H9 (cell line): ENCODE measurements at regions not wholly inside any gene's neighbourhood (a gene's known extent, or its start where the extent isn't known, plus 50 kb on each side); places are given as distances from the start of the nearest gene placed in this dataset.

Experiments used
- DNase-seq: peaks from one replicate; pipeline ENCODE4 v3.0.0-alpha.2; 2017
- H2AFZ ChIP-seq: one replicate; pipeline ENCODE4 v1.6.1; 2013; ENCODE audit warnings: mild to moderate bottlenecking, low read length, control low read depth, moderate library complexity
- H2AK5ac ChIP-seq: 2 replicates; pipeline ENCODE4 v1.6.1; 2013; ENCODE audit warnings: low read length, control low read depth, mixed read lengths; ENCODE audit not compliant: insufficient read length
- H2BK120ac ChIP-seq: one replicate; pipeline ENCODE4 v1.6.1; 2013; ENCODE audit warnings: low read depth, mild to moderate bottlenecking, low read length, control low read depth, inconsistent platforms; ENCODE audit not compliant: poor library complexity, severe bottlenecking
- H2BK12ac ChIP-seq: 2 replicates; pipeline ENCODE4 v1.6.1; 2013; ENCODE audit warnings: low read length, control low read depth, mixed read lengths, low read depth; ENCODE audit not compliant: insufficient read length
- H2BK15ac ChIP-seq: 2 replicates; pipeline ENCODE4 v1.6.1; 2013; ENCODE audit warnings: low read depth, low read length, control low read depth
- H2BK20ac ChIP-seq: one replicate; pipeline ENCODE4 v1.6.1; 2013; ENCODE audit warnings: low read depth, mild to moderate bottlenecking, low read length, control low read depth, inconsistent platforms; ENCODE audit not compliant: poor library complexity, severe bottlenecking
- H2BK5ac ChIP-seq: 2 replicates; pipeline ENCODE4 v1.6.1; 2013; ENCODE audit warnings: low read length, control low read depth, mixed read lengths; ENCODE audit not compliant: insufficient read length
- H3K14ac ChIP-seq: 2 replicates; pipeline ENCODE4 v1.6.1; 2013; ENCODE audit warnings: low read length, control low read depth; ENCODE audit not compliant: insufficient read depth
- H3K18ac ChIP-seq: 2 replicates; pipeline ENCODE4 v1.6.1; 2013; ENCODE audit warnings: low read depth, mild to moderate bottlenecking, mixed read lengths, low read length, control low read depth; ENCODE audit not compliant: insufficient read length
- H3K23ac ChIP-seq: 2 replicates; pipeline ENCODE4 v1.6.1; 2013; ENCODE audit warnings: low read length, control low read depth, mixed read lengths, low read depth; ENCODE audit not compliant: insufficient read length
- H3K23me2 ChIP-seq: 2 replicates; pipeline ENCODE4 v1.6.1; 2013; ENCODE audit warnings: low read depth, mild to moderate bottlenecking, mixed read lengths, low read length, control low read depth; ENCODE audit not compliant: insufficient read length, poor library complexity, severe bottlenecking
- H3K27ac ChIP-seq: 2 replicates; pipeline ENCODE4 v1.5.1; 2013; ENCODE audit warnings: low read length, control low read depth, mixed read lengths, low read depth; ENCODE audit not compliant: insufficient read length
- H3K27me3 ChIP-seq: 2 replicates; pipeline ENCODE4 v1.6.1; 2013; ENCODE audit warnings: low read length, control low read depth, inconsistent platforms; ENCODE audit not compliant: insufficient read depth
- H3K4ac ChIP-seq: 2 replicates; pipeline ENCODE4 v1.6.1; 2013; ENCODE audit warnings: low read depth, mild to moderate bottlenecking, control low read depth, inconsistent platforms, low read length, moderate library complexity
- H3K4me1 ChIP-seq: 2 replicates; pipeline ENCODE4 v1.6.1; 2013; ENCODE audit warnings: low read length, control low read depth, inconsistent platforms; ENCODE audit not compliant: insufficient read depth
- H3K4me2 ChIP-seq: 2 replicates; pipeline ENCODE4 v1.6.1; 2013; ENCODE audit warnings: low read length, control low read depth, mixed read lengths; ENCODE audit not compliant: insufficient read length, insufficient read depth
- H3K56ac ChIP-seq: 2 replicates; pipeline ENCODE4 v1.6.1; 2013; ENCODE audit warnings: low read depth, mild to moderate bottlenecking, mixed read lengths, low read length, control low read depth; ENCODE audit not compliant: insufficient read length
- H3K79me1 ChIP-seq: 2 replicates; pipeline ENCODE4 v1.6.1; 2013; ENCODE audit warnings: low read depth, mild to moderate bottlenecking, moderate library complexity, low read length, control low read depth, inconsistent platforms; ENCODE audit not compliant: insufficient read depth, poor library complexity, severe bottlenecking
- H3K79me2 ChIP-seq: 2 replicates; pipeline ENCODE4 v1.6.1; 2013; ENCODE audit warnings: low read length, control low read depth, inconsistent platforms; ENCODE audit not compliant: insufficient read depth
- H3K9ac ChIP-seq: 2 replicates; pipeline ENCODE4 v1.6.1; 2013; ENCODE audit warnings: low read length, control low read depth, mixed read lengths; ENCODE audit not compliant: insufficient read length; ENCODE audit errors: extremely low read depth
- H3K9me3 ChIP-seq: one replicate; pipeline ENCODE4 v1.6.1; 2013; ENCODE audit warnings: low read depth, low read length, inconsistent platforms; ENCODE audit not compliant: control insufficient read depth
- H3T11ph ChIP-seq: one replicate; pipeline ENCODE4 v1.6.1; 2013; ENCODE audit warnings: mild to moderate bottlenecking, low read length, control low read depth, inconsistent platforms
- H4K20me1 ChIP-seq: one replicate; pipeline ENCODE4 v1.6.1; 2013; ENCODE audit not compliant: control insufficient read depth, insufficient read length, insufficient read depth
- H4K5ac ChIP-seq: 2 replicates; pipeline ENCODE4 v1.6.1; 2013; ENCODE audit warnings: low read depth, mild to moderate bottlenecking, mixed read lengths, low read length, control low read depth; ENCODE audit not compliant: insufficient read length
- H4K8ac ChIP-seq: replicated peaks from 2 replicates; pipeline ENCODE4 v1.6.1; 2013; ENCODE audit warnings: low read length, control low read depth, mixed read lengths, low read depth; ENCODE audit not compliant: insufficient read length
- H4K91ac ChIP-seq: 2 replicates; pipeline ENCODE4 v1.6.1; 2013; ENCODE audit warnings: low read depth, mild to moderate bottlenecking, moderate library complexity, mixed read lengths, low read length, control low read depth; ENCODE audit not compliant: insufficient read length
- H3K27ac Mint-ChIP-seq, 3 experiments: 2 replicates in 2 of 3; 3 replicates in 1 of 3; pipeline ENCODE4 v1.8.0; 2020 to 2021; ENCODE audit warnings: mixed read lengths in 3 of 3, mild to moderate bottlenecking in 1 of 3, moderate library complexity in 1 of 3
- H3K27me3 Mint-ChIP-seq: 2 replicates; pipeline ENCODE4 v1.8.0; 2021; ENCODE audit warnings: low read depth, mild to moderate bottlenecking, moderate library complexity, mixed read lengths
- H3K36me3 Mint-ChIP-seq, 3 experiments: 2 replicates in 2 of 3; 3 replicates in 1 of 3; pipeline ENCODE4 v1.8.0; 2020 to 2021; ENCODE audit warnings: low read depth in 3 of 3, mixed read lengths in 3 of 3; ENCODE audit not compliant: insufficient read depth in 1 of 3
- H3K4me1 Mint-ChIP-seq, 2 experiments: 2 replicates each; pipeline ENCODE4 v1.8.0; 2020; ENCODE audit warnings: mixed read lengths in 2 of 2
- H3K4me3 Mint-ChIP-seq, 2 experiments: 2 replicates in 1 of 2; 3 replicates in 1 of 2; pipeline ENCODE4 v1.8.0; 2020 to 2021; ENCODE audit warnings: mild to moderate bottlenecking in 2 of 2, mixed read lengths in 2 of 2, moderate library complexity in 1 of 2
- H3K9me3 Mint-ChIP-seq, 2 experiments: 2 replicates in 1 of 2; 3 replicates in 1 of 2; pipeline ENCODE4 v1.8.0; 2020; ENCODE audit warnings: mild to moderate bottlenecking in 2 of 2, mixed read lengths in 2 of 2, moderate library complexity in 1 of 2
- WGBS: extraction: QIAGEN DNeasy Blood & Tissue Kit; methylation state at CpG from one replicate; pipeline ENCODE4 v1.1.7; 2013; ENCODE audit warnings: missing lambda C conversion rate, low lambda C conversion rate, mixed read lengths; ENCODE audit not compliant: insufficient read length; ENCODE audit errors: extremely low coverage; 5-methylcytosine and 5-hydroxymethylcytosine counted together
- TF ChIP-seq, protein P1 (sequence below): fragments of 200-600 bp; sonication (generic); conservative IDR thresholded peaks from 3 replicates; pipeline ENCODE4 v1.8.0; 2021; ENCODE audit warnings: antibody characterized with exemption, mild to moderate bottlenecking

DNA sequence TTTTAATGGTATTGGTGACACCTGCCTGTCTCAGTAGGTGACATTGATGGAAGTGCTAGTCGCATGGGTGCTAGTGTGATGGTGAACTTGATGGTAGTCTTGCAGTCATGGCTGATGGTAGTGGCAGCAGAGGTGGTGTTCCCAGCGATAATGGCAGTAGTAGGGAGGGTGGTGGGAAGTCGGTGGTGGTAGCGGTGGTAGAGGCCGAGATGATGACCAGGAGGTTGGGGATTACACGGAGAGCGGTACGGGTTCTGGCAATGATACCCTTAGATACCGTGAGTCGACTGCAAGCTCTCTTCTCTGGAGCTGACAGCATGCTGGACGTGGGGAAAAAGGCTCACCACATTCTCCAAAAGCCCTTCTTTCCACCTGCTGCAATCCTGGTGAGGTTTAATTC is 99.4 kb upstream of the SLC2A1 start:
- no peaks in the 10 kb centered on the region for H4K20me1 ChIP-seq
- WGBS = no CpG with 5 or more reads among the region's 11 CpGs

More for the DNA sequence above, 99.4 kb upstream of the SLC2A1 start:
- Histone ChIP-seq H3K4ac (no peak overlapping the region), H3K27me3 (no peaks in the 10 kb centered on the region), H3K27ac (no peak overlapping the region), H3K14ac (no peak overlapping the region), H4K91ac (no peak overlapping the region), H3K9ac (no peak overlapping the region), H2BK20ac (no peak overlapping the region), H4K5ac (no peak overlapping the region), H3K9me3 (no peaks in the 10 kb centered on the region), H2AK5ac (no peak overlapping the region), H2BK5ac (no peak overlapping the region), H3K18ac (no peak overlapping the region), H3K79me1 (no peaks in the 10 kb centered on the region), H3K56ac (no peak overlapping the region), H2BK12ac (no peak overlapping the region), H2BK15ac (no peak overlapping the region), H3K4me2 (no peak overlapping the region), H3K23me2 (no peaks in the 10 kb centered on the region), H3T11ph (no peak overlapping the region), H2BK120ac (no peak overlapping the region), H3K4me1 (peaks cover 8% of the 10 kb centered on the region; the same call in 1 of the 2 replicates), H3K23ac (no peak overlapping the region), H2AFZ (no peak overlapping the region), H3K79me2 (no peaks in the 10 kb centered on the region), H4K8ac (no peak overlapping the region)
- H3K9me3 Mint-ChIP-seq = peaks cover 0 to 1% of the 10 kb centered on the region in 2 experiments; a peak in 1 of 5 replicates
- TF ChIP-seq, protein P1, sequence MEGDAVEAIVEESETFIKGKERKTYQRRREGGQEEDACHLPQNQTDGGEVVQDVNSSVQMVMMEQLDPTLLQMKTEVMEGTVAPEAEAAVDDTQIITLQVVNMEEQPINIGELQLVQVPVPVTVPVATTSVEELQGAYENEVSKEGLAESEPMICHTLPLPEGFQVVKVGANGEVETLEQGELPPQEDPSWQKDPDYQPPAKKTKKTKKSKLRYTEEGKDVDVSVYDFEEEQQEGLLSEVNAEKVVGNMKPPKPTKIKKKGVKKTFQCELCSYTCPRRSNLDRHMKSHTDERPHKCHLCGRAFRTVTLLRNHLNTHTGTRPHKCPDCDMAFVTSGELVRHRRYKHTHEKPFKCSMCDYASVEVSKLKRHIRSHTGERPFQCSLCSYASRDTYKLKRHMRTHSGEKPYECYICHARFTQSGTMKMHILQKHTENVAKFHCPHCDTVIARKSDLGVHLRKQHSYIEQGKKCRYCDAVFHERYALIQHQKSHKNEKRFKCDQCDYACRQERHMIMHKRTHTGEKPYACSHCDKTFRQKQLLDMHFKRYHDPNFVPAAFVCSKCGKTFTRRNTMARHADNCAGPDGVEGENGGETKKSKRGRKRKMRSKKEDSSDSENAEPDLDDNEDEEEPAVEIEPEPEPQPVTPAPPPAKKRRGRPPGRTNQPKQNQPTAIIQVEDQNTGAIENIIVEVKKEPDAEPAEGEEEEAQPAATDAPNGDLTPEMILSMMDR = no peak
- no peak overlapping the region for H3K4me3 Mint-ChIP-seq
- no peak overlapping the region; a peak in 1 of 7 replicates for H3K27ac Mint-ChIP-seq
- peaks cover 39 to 45% of the 10 kb centered on the region in 2 experiments for H3K4me1 Mint-ChIP-seq
- H3K27me3 Mint-ChIP-seq = peaks cover 8% of the 10 kb centered on the region
- no peak for DNase-seq
- no peaks in the 10 kb centered on the region; a peak in 1 of 7 replicates for H3K36me3 Mint-ChIP-seq
